ENCODE measurements at regions not wholly inside any gene's neighbourhood (a gene's known extent, or its start where the extent isn't known, plus 50 kb on each side); places are given as distances from the start of the nearest gene placed in this dataset.

DNA sequence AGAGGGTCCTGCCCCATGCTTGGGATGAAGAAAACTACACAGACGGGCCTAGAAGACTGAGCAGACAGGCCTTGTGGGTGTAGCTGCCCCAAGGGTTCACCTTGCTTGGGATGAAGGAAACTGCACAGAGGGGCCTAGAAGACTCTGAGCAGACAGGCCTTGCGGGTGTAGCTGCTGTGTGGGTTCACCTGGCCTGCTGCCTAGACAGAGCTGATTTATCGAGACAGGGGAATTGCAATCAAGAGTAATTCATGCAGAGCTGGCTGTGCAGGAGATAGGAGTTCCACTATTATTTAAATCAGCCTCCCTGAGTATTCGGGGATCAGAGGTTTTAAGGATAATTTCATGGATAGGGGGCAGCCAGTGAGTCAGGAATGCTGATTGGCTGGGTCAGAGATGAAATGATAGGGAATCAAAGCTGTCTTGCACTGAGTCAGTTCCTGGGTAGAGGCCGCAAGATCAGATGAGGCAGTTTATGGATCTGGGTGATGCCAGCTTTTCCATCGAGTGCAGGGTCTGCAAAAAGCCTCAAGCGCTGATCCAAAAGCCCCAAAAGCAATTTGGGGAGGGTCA lies 341.4 kb downstream of the GALR1 start:
- DNase-seq (ENCODE audit: low spot score) = no peak

DNA sequence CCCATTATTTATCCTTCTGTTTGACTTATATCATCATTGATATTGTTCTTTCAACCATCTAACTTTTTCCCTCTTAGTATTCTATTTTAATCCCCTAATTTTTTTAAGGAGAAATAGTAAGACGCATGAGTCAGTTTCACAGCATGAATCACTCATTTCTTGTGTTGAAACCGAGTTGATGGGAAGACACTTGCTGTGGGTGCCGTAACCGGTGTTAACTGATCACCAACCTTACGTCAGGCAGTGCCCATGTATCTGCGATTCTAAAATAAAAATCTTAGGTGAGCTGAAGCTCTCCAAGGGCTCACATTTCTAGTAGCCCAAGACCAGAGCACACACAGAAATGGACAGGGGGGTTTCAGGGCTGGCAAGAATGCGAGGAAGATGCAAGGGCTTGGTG lies 348.1 kb downstream of the GALR1 start:
- no peak for DNase-seq (ENCODE audit: low spot score)

DNA sequence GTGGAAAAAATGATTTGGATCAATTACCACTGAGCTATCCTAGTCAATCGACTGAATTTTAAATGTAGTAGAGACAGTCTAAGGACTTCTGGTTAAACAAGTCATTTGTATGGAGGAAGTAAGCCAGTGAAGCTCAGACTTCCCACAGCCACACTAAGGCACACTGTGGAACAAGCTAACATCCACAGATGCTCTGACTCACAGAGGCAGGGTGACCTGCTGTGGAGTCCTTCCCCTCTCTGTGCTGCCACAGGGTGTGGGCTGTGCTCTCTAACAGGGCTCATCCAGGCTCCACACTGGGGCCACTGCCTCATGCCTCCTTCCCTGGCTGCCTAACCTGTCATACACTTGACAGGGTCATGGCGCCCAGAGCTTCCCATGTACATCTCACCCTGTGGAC lies 351.0 kb downstream of the GALR1 start:
- no peak for DNase-seq (ENCODE audit: low spot score)

DNA sequence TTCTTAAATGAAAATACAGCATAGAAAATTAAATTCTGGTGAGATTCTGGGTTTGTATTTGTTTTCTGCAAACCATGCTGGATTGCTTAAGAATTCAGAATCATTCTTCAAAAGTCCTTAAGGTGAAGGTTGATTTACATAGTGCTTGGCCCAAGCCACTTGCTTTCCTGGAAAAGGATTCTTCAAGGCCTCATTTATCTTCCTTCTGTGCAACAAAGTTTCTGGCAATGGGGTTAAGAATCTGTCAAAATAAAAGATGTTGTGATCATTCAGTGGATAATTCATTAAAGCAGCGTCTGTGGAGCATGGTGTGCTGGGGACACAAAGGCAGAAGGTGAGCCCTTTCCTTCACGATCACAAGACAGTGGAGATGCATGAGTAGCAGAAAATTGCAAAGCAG lies 351.9 kb downstream of the GALR1 start:
- DNase-seq (ENCODE audit: low spot score) = no peak

DNA sequence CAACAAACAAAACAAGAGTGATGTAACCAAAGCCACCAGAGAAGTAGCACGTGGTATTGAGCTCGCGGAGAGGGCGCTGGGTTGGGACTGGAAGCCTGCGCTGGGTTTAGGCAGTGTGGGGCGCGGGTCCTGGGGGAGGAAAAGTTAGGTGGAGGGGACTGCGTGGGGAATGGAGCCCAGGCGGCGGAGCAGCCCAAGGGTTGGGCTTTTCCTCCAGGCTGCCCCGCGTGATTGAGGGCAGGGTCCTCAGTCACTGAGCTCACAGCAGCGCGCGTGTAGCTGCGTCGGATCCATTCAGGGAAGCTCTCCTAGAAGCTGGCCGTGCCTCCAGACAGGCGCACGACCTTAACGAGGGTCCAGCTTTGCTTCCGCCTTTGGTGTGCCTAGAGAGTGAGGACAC lies 357.4 kb downstream of the GALR1 start:
- DNase-seq (ENCODE audit: low spot score) = no peak

DNA sequence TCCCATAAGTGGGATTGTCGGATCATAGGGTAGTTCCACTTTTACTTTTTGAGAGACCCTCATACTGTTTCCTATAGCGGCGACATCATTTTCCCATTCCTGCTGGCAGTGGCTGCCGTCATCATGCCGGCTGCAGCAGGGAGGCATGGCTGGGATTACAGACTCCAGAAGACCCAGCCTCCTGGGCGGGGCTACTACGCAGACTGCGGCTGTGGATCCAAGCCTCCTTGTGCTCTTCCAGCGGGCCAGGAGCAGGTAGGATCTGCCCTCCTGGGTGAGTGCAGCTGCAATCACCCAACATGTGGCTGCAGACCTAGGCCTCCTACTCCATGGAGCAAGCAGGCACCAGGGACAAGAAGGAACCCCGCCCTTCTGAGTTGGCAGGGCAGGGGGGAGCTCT lies 359.2 kb downstream of the GALR1 start:
- no peak for DNase-seq (ENCODE audit: low spot score)

DNA sequence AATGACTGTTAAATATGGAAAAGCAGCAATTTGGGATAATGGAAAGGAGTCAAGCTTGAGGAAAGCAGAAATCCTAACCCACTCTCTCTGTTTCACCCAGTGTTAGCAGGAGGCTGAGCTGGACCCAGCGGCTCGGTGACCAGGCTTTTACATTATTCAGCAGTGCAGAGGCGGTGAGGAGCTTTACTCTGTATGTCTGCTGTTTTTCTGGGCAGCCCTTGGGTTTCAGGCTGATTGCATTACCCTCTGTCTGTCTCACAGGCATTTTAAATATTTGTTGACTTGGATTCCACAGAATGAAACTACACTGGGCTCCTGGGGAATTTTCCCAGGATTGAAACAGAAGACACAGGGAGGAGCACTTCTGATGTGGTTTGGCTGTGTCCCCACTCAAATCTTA lies 368.0 kb downstream of the GALR1 start:
- DNase-seq (ENCODE audit: low spot score) = no peak

DNA sequence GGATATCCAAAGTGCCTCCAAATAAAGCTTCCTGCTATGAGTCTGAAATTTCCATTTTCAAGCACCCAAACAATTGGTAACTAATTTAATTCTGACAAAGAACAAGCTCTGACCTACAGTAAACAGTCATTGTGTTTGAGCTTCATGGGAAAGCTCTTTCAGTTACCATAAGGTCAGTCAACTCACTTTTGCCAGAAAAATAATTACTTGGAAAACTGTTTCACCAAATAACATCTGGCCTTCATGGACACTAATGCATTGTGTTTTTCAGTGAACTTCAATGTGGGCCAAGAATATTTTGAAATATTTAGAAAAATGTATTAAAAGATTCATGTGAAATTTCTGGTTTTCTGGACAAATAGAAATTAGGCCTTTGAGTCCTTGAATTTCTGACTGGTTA lies 369.9 kb downstream of the GALR1 start:
- DNase-seq (ENCODE audit: low spot score) = no peak

DNA sequence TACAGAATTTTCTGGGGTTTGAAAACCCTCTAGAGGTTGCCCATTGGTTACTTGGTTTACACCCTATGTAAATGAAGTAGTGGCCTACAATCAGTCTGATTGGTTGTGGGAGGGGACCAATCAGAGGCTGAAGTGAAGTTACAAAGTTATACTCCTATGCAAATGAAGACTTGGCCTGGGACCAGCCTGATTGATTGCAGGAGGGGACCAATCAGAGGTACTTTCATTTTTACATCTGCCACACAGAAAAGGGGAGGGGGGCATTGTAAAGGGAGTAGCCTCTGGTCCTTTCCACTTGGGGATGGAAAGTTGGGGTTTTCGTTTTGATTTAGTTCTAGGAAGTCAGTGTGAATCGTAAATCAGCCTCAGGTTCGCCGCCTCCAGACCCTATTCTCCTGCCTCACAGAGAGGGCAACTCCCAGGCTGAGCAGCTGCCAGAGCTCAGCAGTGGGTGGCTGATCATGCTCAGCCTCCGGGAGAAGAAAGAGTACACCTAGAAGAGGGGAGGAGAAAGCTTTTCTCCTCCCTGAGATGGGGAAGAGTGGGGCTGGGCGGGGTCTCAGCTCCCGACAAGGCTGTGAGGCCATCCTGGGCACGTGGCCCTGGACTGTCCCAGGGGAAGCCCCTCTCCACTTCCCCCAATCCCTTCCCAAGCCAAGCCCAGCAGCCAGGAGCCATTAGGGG lies 372.5 kb downstream of the GALR1 start:
- DNase-seq (ENCODE audit: low spot score) = peak; percentile 14

DNA sequence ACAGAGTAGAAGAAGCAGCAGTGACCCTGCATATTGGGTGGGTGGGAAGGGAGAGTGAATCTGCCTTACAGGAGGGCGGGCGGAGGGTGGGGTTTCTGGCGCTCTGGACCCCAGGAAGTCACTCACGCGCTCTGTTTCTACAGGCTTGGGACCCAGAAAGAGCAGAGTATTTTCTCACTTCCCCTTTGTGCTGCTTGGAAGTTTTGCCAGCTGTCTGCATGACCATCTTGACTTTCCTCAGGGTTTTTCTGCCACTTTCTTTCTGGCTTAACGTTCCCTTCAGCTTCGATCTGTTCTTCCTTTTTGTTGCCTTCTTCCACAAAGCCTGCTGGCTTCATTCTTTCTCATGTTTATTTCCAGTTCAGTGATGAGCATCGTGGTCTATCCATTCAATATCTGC lies 383.1 kb downstream of the GALR1 start:
- no peak for DNase-seq (ENCODE audit: low spot score)

DNA sequence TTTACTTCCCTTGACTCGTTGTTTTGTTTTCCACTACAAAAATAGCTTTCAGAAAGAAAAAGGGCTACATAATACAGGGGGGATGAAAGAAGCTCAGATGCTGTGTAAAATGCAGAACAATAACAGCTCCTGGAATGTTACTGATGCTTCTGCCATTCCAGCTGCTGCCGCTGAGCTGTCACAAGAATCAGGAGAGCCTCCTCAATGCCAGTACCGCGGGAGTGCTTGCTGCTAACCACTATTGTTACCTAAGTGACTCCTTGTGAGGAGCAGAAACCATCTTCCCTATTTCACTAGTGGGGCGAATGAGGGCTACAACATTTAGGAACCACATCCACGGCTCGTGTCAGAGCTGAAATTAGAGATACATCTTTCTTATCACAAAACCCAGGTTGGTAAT lies 384.8 kb downstream of the GALR1 start:
- no peak for DNase-seq (ENCODE audit: low spot score)

DNA sequence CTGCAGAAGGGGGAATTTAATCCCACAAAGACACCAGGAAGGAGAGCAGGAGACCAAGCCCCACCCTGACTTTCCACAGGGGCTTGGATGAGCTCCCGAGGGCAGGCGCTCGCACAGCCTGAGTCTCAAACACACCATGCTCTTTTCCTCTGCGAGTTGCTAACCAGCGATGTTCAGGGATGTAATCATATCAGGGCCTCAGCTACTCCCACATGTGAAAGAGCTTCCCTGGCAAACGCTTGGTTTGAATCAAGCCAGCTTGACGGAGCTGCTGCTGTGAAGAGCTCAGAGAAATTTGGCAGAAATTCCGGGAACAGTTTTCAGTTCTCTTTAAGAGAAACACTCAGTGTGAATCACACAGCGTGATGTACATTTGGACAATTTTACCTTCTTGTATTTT lies 385.8 kb downstream of the GALR1 start:
- no peak for DNase-seq (ENCODE audit: low spot score)

DNA sequence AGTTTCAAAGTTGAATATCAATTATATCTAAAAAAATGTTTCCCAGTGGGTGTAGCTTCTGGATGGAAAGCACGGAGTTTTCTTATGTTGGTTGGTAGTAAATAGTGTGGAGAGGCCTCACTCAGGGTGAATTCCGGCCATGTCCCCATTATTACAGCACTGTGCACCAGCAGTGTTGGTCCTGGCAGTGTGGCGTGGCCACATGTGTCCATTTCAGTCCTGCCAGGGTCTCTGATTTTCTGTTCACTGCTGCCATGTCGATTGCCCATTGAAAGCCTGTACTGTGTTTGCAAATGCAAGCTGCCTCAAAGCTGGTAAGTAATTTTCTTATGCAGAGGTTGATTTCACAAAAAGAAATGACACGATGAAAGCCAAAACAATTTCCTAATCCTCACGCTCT lies 386.2 kb downstream of the GALR1 start:
- no peak for DNase-seq (ENCODE audit: low spot score)

DNA sequence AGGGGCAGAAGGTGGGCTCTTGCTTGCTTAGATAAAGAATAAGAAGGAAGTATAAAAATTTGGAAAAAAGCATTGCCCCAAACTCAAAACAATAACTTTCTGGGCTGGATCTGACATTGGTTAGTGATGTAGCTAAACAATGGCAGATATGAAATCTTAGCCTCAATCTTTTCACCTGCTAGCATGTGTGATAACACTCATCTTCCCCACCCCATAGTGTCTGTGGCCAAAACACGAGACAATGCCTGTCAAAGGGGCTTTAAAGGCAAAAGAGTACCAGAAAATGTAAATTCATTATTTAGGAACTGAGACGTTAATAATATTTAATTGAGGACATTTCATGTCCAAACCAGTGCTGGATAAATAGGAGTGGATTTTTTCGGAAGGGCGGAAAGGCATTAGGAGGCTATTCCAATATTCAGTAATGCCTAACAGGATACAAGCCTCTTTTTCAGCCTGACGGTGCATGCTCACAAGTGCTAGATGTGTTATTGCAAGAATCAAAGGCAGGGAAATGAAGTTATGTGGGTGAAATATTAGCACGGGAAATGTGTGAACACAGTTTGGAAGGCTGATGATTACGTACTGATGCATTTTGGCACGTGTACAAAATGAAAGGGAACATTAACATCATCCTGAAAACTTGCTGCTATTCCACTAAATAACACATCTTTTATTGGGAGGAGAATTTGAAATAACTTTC lies 395.7 kb downstream of the GALR1 start:
- DNase-seq (ENCODE audit: low spot score) = no peak

DNA sequence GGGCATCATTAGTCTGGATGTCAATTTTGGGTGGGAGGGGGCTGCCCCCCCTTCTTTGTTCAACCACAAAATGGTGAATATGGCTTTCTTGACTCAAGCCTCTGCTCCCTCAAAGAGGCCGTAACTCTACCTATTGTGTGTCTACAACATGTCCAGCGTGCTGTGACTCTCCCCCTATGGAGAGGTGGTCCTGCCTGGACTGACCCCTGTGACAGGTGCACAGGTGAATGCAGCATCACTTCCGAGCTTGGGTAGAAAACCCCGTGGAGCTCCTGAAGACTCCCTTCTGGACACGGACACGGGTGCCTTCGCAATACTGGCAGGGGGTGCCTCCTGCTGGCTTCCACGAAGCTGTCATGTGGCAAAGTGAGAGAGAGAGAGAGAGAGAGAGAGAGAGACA lies 397.8 kb downstream of the GALR1 start:
- DNase-seq (ENCODE audit: low spot score) = no peak

DNA sequence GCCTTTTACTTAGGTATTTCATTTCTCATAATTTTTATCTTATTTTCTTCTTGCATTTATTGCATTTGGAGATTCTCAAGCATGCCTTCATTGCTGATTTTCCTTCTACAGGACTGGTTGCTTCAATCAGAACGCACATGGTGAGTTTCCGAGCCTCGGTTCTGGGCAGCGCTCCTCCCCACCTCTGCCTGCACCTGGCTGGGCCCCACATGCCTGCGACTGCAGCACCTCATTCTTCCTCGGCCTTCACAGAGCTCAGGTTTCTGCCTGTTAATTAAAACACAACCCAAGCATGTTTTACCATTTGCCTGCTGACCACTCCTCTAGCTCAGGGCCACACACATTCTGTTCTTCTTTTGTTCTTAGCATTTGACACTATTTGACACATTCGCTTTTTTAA lies 398.8 kb downstream of the GALR1 start:
- DNase-seq (ENCODE audit: low spot score) = no peak

DNA sequence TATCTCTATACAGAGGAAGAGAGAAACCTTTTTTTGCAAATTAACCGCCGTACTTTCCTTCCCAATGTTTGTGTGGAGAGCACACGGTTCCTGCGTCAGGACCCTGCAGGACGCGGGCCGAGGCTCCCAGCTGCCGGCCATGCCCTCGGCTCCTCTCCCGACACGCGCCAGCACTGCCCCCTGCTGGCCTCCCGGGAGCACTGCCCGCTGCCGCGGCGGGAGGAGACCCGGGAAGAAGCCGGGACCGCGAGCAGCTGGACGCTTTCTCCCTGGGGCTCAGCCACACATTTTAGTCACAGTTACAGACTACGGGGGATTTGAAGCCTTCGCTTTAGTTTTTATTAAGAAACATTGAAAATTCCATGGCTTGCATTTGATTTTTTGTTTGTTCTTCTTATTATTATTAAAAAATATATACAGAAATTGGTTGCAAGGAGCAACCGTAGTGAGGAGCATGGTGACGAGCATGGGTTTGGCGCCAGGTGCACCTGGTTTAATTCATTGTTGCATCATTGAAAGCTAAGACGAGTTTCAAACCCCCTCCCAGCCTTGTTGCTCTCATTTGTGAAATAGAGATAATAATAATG lies 401.2 kb downstream of the GALR1 start:
- DNase-seq (ENCODE audit: low spot score) = peak; percentile 67

DNA sequence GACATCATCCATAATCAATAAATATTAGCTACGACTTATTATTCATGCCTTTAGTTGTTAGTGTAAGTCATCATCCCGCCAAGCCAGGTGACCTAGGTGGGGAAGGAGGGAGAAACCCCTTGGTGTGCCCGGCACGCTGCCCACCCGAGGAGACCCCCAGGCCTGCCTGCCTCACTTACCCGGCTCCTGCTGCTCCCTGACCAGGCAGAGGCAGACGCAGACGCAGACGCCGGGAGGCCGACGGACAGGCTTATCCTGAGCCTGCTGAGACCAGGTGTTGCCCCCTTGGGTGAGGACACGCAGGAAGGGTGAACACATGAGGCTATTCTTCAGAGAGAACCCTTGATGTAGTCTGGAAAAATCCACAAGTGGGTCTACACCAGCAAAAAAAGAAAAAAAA lies 401.8 kb downstream of the GALR1 start:
- DNase-seq (ENCODE audit: low spot score) = no peak

DNA sequence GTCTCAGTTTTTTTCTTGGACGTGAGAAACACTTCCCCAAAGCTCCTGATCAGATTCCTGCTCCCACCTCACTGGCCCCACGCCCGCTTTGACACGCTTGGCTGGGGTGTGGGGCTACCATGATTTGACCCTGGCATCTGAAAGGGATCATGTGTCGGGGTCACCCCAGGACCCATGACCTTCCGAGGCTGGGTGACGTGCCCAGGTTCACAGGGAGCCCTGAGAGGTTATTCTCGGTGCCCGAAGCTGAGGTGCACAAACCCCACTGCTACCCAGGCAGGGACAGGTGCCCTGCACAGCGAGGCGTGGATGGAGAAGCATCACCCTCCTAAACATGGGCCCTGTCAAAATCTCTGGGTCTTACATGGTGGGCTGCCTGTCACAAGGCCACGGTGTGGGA lies 404.1 kb downstream of the GALR1 start:
- no peak for DNase-seq (ENCODE audit: low spot score)

DNA sequence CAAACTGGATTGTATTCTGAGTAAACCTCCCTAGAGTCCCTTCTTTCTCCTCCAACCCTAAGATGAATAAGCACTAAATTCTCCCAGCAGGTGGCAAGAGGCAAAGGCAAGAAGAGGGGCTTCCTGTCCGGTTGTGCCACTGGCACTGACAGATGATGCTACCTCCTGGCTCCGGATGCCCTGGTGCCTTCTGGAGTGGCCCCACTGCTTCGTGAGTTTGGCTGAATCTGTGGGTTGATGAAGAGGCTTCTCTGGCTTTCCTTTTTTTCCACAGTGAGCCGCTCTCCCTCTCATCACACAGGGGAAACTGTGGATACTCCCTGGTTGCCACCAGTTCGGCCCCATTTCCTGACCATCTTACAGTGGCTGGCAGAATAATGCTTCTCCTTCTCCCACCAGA lies 404.7 kb downstream of the GALR1 start:
- DNase-seq (ENCODE audit: low spot score) = no peak

DNA sequence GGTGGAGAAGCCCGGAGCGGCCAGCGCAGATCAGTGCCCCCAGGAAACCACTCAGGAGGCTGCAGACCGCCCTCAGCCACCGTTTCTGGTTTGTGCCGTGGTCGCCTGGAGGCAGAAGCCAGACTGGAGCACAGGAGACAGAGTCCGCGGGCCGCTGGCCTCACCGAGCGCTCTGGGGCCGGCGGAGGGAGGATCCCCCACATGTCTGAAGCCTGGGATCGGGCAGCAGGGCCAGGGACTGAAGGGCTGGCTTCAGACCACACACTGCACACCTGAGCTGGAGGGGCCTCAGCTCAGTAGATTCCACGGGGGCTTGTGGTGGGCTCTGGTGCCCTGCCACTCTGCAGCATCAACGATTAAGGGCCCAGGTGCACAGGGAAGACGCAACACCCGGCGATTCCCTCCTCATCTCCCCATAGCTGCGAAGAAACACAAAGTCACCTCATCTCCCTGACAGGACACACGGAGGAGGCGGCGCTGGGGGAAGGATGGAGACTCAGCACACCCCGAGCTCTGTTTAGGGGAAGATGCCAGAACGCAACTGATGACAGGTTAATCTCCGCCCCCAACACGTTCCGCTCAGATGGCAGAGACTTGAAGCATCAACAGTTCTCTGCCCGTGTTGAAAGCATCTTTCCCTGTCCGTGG lies 408.1 kb downstream of the GALR1 start:
- DNase-seq (ENCODE audit: low spot score) = no peak

DNA sequence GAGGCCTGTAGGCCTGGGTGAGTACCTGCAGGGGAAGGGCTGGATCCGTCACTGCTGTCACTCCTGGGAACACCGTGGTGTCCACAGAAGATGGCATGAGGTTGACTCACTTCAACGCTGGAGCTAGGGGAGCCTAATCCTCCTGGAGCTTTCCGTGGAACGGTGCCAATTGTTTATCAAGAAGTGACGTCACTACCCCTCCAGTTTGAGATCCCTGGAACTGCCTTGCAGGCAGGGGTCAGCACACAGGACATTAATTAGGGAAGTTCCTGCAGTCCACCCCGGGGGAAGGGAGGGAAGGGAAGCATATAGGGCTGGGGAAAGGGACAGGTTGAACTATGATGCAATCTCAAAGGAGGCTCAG lies 408.6 kb downstream of the GALR1 start:
- no peak for DNase-seq (ENCODE audit: low spot score)

Data from activated CD4-positive, alpha-beta T cell treated with anti-CD3 and anti-CD28 coated beads, Interleukin-2, Interleukin-4, amounts not matched to agents 100 ng/mL and 50 ng/mL, durations not matched to agents 16 hours and 8 hours (primary cell).